HG02623 (cell line): ENCODE measurements at regions not wholly inside any gene's neighbourhood (a gene's known extent, or its start where the extent isn't known, plus 50 kb on each side); places are given as distances from the start of the nearest gene placed in this dataset.

Experiments used
- ATAC-seq: cut with Tn5 transposase; IDR thresholded peaks from one replicate; pipeline ENCODE4 v1.9.1; 2021; ENCODE audit warnings: moderate library complexity; ENCODE audit not compliant: unreplicated experiment

DNA sequence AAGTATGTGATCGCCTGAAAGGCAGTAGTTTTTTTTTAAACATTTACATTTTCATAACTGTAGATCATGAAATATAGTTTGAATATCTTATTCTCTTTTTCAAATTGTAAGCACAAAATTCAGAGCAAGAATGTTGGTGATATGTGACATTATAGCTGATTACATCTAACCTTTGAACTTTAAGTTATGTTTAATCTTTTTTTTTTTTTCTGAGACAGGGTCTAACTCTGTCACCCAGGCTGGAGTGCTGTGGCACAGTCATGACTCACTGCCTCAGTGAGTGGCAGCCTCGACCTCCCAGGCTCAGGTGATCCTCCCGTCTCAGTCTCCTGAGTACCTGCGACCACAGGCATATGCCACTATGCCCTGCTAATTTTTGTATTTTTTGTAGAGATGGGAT is 278.7 kb upstream of the NEBL start:
- ATAC-seq: no peak

DNA sequence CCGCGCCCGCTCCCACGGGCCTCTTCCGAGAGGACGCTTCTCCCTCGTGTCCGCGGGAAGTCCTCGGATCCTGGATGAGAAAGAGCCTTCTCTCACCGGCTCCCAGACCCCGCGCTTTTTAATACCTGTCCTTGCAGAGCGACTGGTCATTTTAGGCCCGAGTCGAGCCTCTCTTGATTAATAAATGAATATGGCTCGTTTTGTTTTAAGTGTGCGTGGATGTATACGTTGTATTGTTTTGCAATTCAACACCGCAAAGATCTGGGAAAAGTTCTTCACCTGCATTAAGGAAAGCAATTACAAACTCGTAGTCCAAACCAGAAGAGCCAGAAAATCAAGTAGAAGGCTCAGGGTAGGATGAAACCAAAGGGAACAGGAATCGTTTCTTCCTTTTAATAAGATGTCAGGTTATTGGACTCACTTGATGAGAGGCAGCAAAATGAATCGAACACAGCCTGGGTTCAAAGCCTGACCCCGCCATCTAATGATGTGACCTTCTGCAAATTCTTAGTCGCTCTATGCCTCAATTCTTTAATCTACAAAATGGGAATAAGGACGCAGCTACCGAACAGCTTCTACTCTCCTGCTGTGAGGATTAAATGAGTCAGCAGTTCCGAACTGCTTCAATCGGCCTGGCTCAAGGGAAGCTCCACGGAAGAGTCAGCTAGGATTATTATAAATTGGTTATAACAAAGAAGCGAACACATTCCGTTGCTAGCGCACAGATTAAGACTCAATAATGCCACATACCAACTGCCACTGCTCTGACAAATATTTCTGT is 277.8 kb upstream of the NEBL start:
- ATAC-seq: no peak

- ATAC-seq: no peak
Observed at GRCh38 chr10:21173802-21174714, 276.9 kb upstream of the NEBL start.

DNA sequence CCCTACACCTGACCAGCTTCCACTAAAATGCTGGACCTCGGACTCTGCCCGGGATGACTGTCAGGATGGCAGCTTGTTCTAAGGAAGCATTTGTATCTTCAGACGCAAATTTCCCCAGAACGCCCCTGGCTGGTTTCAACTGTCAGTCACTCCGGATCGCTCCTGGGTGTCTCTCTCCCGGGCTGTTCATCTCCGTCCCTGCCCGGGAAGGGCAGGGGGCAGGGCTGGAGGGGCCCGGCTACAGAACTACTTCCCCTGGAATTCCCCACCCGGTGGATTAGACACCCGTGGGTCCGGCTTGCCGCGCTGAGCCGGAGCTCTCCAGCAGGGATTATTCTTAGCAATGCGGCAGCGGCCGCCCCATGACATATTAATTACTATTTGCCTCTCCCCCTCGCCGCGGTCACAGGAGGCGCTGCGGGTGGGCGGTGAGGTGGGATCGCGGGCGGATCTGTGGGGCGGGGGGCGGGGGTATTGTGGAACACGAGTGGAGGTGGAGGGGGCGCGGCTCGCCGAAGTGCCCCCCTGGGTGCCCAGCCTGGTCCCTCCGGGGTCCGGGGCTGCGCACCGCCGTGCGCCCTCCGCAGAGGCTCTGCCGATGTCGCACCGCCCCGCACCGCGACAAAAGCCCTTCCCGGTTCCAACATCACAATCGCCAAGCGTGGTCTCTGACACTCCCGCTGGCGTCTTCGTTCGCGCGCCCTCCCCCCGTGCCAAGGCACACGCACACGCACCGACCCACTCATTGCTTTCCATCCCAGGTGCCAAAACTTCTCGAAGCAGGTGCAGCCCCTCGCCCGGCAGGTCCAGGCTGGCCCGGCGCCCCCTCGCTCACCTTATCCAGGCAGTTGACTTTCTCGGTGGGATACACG is 276.1 kb upstream of the NEBL start:
- no peak for ATAC-seq

- no peak for ATAC-seq
Observed at GRCh38 chr10:21172542-21172929, 275.4 kb upstream of the NEBL start.

DNA sequence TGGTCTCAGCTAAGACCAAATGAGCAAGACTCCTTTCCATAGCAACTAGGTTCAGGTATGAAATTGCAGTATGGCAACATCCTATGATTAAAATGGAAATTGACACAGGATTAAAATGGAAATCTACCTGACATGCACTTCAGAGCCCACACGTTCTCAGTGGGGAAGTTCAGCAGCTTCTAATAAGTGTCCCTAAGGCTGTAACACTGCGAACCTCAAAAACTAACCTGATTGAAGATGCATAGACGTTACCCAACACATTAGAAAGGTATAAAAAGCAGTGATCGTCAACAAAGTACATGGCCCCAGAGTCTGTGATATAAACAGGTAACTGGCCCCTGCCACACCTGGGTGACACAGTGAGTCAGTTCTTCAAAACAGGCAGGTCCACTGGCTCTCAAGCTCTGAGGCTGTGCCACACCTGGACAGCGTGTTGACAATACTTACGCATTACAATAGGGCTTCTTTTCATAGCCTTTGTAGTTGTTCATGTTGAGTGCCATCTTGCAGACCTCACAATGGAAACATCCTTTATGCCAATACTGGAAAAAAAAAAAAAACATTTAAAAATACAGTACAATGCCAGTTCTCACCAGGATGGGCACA is 274.9 kb upstream of the NEBL start:
- no peak for ATAC-seq

- ATAC-seq: no peak
Observed at GRCh38 chr10:21171197-21171935, 274.3 kb upstream of the NEBL start.

GRCh38 chr10:21170216-21170615 is 273.1 kb upstream of the NEBL start:
- no peak for ATAC-seq

GRCh38 chr10:21169271-21169670 is 272.2 kb upstream of the NEBL start:
- no peak for ATAC-seq

DNA sequence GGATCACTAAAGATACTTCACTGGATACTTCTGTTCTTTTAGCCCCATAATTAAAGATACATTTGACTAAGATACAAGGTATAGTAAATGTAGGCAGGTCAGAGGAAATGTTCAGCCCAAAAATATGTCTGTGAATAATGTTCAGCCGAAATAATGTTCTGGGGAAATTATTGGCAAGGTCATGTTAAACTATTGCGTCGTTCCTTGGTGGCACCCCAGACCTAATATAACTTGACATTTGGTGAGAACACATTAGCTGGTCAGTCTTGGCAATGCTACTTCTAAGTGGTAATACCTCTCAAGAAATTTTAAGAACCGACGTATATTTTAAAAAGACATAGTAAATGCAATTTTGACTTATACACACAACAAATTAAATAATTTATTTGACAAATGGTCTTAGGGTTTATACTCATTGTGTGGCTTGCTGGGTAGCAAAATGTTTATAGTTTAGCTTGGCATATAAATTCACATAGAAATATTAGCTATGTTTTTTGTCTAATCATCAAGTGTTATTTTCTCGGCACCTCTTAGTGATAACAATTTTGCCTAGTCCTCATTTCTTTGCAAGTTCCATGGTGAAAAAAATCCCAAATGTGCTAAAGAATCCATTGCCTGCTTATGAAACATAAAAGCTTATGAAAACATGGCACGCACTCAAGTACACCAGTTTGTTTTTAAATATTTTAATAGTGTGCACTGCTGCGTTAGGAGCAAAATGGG is 270.3 kb upstream of the NEBL start:
- ATAC-seq: no peak

DNA sequence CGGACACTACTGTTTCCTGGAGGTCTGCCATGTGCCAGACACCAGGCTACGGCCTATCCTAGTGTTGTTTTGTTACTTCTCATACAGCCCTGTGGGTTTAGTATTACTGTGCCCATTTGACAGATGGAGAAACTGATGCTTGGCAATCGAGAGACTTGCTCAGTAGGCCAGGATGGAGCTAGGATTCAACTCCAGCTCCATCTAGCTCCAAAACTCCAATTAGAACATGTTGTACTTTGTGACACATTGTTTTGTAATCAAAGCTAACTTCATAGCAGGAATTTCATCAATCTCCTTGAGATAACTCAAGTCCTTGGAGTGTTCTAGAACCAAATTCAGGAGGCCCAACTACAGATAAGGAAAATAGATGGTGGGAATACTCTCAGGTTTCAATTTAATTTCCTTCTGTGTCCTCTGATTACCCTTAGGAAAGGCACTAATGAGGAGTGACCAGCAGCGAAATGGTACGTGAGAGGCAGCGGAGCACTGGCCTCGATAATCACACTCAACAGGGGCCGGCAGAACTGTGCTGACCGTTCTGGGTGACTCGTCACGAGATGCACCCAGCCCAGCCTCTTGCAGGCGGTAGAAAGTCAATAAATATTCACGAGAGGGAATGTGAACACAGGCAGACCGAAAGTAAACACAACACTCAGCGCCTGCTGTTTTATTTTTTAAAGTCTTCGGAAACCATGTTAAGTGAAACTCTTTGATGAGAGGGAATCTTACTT is 269.6 kb upstream of the NEBL start:
- ATAC-seq: no peak

DNA sequence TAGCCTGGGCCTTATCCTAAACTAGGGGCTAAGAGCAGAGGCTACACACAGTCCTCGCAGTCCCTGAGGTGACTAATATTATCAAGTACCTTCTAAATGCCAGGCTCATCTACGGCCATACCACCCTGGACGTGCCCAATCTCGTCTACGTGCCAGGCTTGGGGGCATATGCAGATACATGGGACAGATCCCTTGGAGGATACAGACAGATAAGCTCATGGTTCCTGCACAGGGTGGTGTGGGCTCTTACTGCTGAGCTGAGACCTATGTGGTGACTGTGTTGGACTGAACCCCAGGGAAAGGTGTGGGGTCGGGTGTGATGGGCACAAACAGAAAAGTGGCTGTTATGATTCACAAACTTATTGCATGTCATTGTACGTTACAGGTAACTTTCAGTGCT is 268.4 kb upstream of the NEBL start:
- ATAC-seq: no peak

DNA sequence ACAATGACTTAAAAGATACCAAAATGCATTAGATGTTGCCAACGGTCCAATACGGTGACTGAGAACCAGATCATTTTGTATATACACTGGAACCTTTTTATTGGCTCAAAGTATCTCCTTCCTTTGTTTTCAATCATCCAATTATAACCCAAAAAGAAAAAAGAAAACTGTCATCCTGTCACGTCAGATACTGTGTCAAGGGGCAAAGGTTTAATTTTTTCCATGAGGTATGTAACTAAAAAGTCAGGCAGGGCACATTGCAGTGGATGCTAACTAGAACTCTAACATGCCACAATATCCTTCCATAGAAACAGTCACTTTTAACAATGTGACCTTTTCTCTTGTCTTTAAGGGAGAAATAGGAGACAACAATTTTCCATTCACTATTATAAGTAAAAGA is 267.6 kb upstream of the NEBL start:
- no peak for ATAC-seq

GRCh38 chr10:21162948-21163347 is 265.8 kb upstream of the NEBL start:
- no peak for ATAC-seq

GRCh38 chr10:21161647-21162046 is 264.5 kb upstream of the NEBL start:
- ATAC-seq: no peak

DNA sequence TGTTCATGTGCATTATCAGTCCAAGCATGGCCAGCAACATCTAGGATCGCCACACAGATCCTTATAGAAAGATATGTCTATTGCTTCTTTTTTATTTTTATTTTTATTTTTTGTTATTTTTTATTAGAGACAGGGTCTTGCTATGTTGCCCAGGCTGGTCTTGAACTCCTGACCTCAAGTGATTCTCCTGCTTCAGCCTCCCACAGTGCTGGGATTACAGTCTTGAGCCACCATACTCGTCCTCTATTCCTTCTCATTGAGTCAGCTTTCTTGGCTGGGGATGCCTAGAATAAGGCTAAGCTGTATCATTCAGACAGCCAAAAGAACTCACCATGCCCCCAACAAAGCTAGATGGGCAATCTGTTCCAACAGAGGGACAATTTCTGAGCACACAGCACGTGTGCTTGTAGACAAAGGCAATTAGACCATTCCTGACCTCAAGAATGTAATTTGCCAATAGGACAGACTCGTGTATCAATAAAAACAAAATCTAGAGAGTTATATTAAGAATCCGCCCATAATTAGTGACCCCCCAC is 264.0 kb upstream of the NEBL start:
- ATAC-seq: no peak

DNA sequence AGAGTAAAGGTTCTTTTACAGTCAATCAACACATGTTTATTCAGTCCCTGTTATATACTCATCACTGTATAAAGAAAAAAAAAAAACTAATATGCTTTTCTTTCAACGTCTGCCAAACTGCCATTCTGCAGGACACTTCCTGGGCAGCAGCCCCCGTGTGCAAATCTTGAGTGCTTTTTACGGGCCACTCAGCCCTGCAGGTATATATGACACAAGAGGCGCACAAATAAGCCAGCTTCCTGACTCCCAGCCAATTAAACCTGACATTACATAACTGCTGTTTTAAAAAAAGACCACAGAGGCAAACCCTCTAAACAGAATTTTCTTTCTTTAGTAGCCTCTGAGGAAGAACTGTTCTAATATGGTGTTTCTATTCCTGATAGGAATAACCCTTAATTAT is 263.0 kb upstream of the NEBL start:
- no peak for ATAC-seq

- ATAC-seq: no peak
Observed at GRCh38 chr10:21159669-21160068, 262.6 kb upstream of the NEBL start.

DNA sequence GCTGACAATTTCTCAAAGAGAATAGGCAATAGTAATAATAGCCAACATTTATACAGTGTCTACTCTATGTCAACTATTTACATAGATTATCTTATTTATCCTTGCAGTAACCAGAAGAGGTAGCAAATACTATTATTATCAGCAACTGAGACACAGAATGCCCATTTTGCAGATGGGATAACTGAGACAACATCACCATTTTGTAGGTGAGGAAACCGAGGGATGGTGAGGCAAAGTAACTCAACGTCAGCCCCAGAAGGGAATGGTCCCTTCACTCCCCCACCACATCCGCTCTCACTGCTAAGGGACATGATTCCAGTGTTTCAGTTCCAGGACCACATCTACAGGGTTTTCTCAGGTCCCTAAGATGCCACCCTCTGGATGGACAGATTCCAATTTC is 261.2 kb upstream of the NEBL start:
- no peak for ATAC-seq
